CD14-positive monocyte (primary cell): ENCODE measurements at regions not wholly inside any gene's neighbourhood (a gene's known extent, or its start where the extent isn't known, plus 50 kb on each side); places are given as distances from the start of the nearest gene placed in this dataset.
"Not testable (repeated sequence)": the region's sequence is repeated elsewhere in the genome, so short reads cannot be mapped to it uniquely, and the experiment has no call there.

Experiments
- DNase-seq, 3 donors: peaks; one replicate each; pipeline ENCODE4 v3.0.0-alpha.2; 2011 to 2022
- H2AFZ ChIP-seq: 2 replicates; pipeline ENCODE4 v1.6.0; 2012; ENCODE audit warnings: mild to moderate bottlenecking, low read depth, low read length, inconsistent platforms; ENCODE audit not compliant: insufficient read depth, poor library complexity, severe bottlenecking
- H3K27ac ChIP-seq, 2 donors: 1 replicate in 1 of 2; 2 replicates in 1 of 2; pipeline ENCODE4 v1.5.1; 2012 to 2013; ENCODE audit warnings: low read length in 2 of 2, control low read depth in 1 of 2, inconsistent platforms in 1 of 2, low read depth in 1 of 2, mild to moderate bottlenecking in 1 of 2
- H3K27me3 ChIP-seq, 2 donors: one replicate each; pipeline versions ENCODE4 v1.6.0 to v1.6.1; 2011 to 2013; ENCODE audit warnings: low read length in 2 of 2; ENCODE audit not compliant: control insufficient read depth in 2 of 2, insufficient read depth in 2 of 2
- H3K36me3 ChIP-seq, 2 donors: replicated peaks in 1 of 2; 1 replicate in 1 of 2; 2 replicates in 1 of 2; pipeline versions ENCODE4 v1.5.1 to v1.6.1; 2012 to 2013; ENCODE audit warnings: low read length in 2 of 2, control low read depth in 1 of 2, inconsistent platforms in 1 of 2, mild to moderate bottlenecking in 1 of 2; ENCODE audit not compliant: insufficient read depth in 2 of 2, control insufficient read depth in 1 of 2
- H3K4me1 ChIP-seq, 2 donors: 1 replicate in 1 of 2; 2 replicates in 1 of 2; pipeline versions ENCODE4 v1.5.1 to v1.6.1; 2012 to 2013; ENCODE audit warnings: low read length in 2 of 2, control low read depth in 1 of 2, inconsistent platforms in 1 of 2, mild to moderate bottlenecking in 1 of 2, moderate library complexity in 1 of 2; ENCODE audit not compliant: insufficient read depth in 2 of 2, control insufficient read depth in 1 of 2
- H3K4me2 ChIP-seq: replicated peaks from 2 replicates; pipeline ENCODE3; 2012; ENCODE audit warnings: low read length, moderate library complexity, mild to moderate bottlenecking; ENCODE audit not compliant: poor library complexity, severe bottlenecking; ENCODE audit errors: extremely low read depth
- H3K4me3 ChIP-seq, 3 experiments: fragments of 200-600 bp in 1 of 3; sonication (generic) in 1 of 3; replicated peaks in 1 of 3; 1 replicate in 2 of 3; 2 replicates in 1 of 3; pipeline ENCODE4 v1.5.1; 2011 to 2013; ENCODE audit warnings: low read length in 3 of 3, mild to moderate bottlenecking in 3 of 3, control low read depth in 2 of 3, low read depth in 2 of 3, inconsistent platforms in 1 of 3, moderate library complexity in 1 of 3
- H3K79me2 ChIP-seq: 2 replicates; pipeline ENCODE4 v1.6.0; 2012; ENCODE audit warnings: mild to moderate bottlenecking, control low read depth, inconsistent platforms, low read length, moderate library complexity; ENCODE audit not compliant: insufficient read depth
- H3K9ac ChIP-seq: 2 replicates; pipeline ENCODE4 v1.6.0; 2017; ENCODE audit warnings: low read length, mild to moderate bottlenecking; ENCODE audit not compliant: insufficient read depth, poor library complexity, severe bottlenecking
- H3K9me3 ChIP-seq, 2 donors: replicated peaks in 1 of 2; 1 replicate in 1 of 2; 2 replicates in 1 of 2; pipeline versions ENCODE4 v1.5.1 to v1.6.1; 2012 to 2013; ENCODE audit warnings: low read length in 2 of 2, control low read depth in 1 of 2; ENCODE audit not compliant: control insufficient read depth in 1 of 2, insufficient read depth in 1 of 2
- H4K20me1 ChIP-seq: 2 replicates; pipeline ENCODE4 v1.6.0; 2012; ENCODE audit warnings: mild to moderate bottlenecking, low read length, control low read depth, moderate library complexity; ENCODE audit not compliant: insufficient read depth
- H3K27ac Mint-ChIP-seq, 7 donors: one replicate each; pipeline ENCODE4 v1.8.0; 2020; ENCODE audit warnings: mild to moderate bottlenecking in 7 of 7, mixed read lengths in 7 of 7, moderate library complexity in 6 of 7, inconsistent platforms in 2 of 7
- H3K27me3 Mint-ChIP-seq, 3 donors: one replicate each; pipeline ENCODE4 v1.8.0; 2021 to 2022; ENCODE audit warnings: low read depth in 3 of 3, mild to moderate bottlenecking in 3 of 3, mixed read lengths in 3 of 3, moderate library complexity in 3 of 3, inconsistent platforms in 1 of 3
- H3K36me3 Mint-ChIP-seq, 2 donors: one replicate each; pipeline ENCODE4 v1.8.0; 2020; ENCODE audit warnings: mixed read lengths in 2 of 2, inconsistent platforms in 1 of 2, mild to moderate bottlenecking in 1 of 2
- H3K4me1 Mint-ChIP-seq: one replicate; pipeline ENCODE4 v1.8.0; 2020; ENCODE audit warnings: mild to moderate bottlenecking, mixed read lengths
- H3K4me3 Mint-ChIP-seq, 2 donors: one replicate each; pipeline ENCODE4 v1.8.0; 2020; ENCODE audit warnings: mild to moderate bottlenecking in 2 of 2, mixed read lengths in 2 of 2, moderate library complexity in 1 of 2
- H3K9me3 Mint-ChIP-seq, 7 donors: one replicate each; pipeline ENCODE4 v1.8.0; 2020 to 2022; ENCODE audit warnings: mixed read lengths in 7 of 7, mild to moderate bottlenecking in 6 of 7, moderate library complexity in 6 of 7, inconsistent platforms in 2 of 7
- WGBS: methylation state at CpG from one replicate; pipeline ENCODE4 v1.1.5; 2013; ENCODE audit warnings: missing lambda C conversion rate; ENCODE audit not compliant: insufficient coverage; 5-methylcytosine and 5-hydroxymethylcytosine counted together
- intact Hi-C, 2 donors: fragments of 100-400 bp; cut with micrococcal nuclease; formaldehyde crosslinking; loops; one replicate each; pipeline versions ENCODE4 v1.15.0 to v1.15.1; 2023
- TF ChIP-seq, protein P1 (sequence below): fragments of 200-600 bp; IDR thresholded peaks from one replicate; pipeline ENCODE4 v1.8.0; 2022; ENCODE audit warnings: antibody characterized with exemption, mild to moderate bottlenecking

DNA sequence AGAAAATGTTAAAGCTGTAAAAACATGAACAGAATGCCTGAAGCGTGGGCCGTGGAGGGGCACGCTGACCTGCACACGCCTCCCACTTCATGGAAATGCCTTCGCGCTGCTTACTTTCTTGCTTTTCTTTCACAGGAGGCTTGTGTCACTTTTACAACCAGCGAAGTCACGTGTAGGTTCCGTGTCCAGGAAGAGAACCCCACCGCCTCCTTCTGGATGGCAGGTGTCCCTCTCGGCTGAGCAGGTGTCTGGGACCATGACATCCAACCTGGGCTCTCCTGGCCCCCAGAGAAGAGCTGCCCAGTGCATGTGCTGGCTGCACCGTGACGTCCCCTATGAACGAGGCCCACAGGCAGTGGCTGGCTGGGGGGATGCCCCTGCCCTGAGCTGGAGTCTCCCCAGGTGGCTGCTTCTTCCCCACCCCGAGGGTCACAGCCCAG, 345.0 kb upstream of the SFSWAP start:
- H3K36me3 Mint-ChIP-seq, result no peaks in the 10 kb centered on the region
- intact Hi-C loops, result no loop called here
- 92% methylated on average over 15 of the region's 15 CpGs for WGBS
- H3K27me3 ChIP-seq, result no peaks in the 10 kb centered on the region
- no peaks in the 10 kb centered on the region for H3K9me3 ChIP-seq
- no peaks in the 10 kb centered on the region for H3K79me2 ChIP-seq
- H3K9me3 Mint-ChIP-seq, result peaks cover 0 to 3% (median 0%) of the 10 kb centered on the region in 7 donors
- TF ChIP-seq, protein P1, sequence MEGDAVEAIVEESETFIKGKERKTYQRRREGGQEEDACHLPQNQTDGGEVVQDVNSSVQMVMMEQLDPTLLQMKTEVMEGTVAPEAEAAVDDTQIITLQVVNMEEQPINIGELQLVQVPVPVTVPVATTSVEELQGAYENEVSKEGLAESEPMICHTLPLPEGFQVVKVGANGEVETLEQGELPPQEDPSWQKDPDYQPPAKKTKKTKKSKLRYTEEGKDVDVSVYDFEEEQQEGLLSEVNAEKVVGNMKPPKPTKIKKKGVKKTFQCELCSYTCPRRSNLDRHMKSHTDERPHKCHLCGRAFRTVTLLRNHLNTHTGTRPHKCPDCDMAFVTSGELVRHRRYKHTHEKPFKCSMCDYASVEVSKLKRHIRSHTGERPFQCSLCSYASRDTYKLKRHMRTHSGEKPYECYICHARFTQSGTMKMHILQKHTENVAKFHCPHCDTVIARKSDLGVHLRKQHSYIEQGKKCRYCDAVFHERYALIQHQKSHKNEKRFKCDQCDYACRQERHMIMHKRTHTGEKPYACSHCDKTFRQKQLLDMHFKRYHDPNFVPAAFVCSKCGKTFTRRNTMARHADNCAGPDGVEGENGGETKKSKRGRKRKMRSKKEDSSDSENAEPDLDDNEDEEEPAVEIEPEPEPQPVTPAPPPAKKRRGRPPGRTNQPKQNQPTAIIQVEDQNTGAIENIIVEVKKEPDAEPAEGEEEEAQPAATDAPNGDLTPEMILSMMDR, result no peak
- H3K4me1 Mint-ChIP-seq, result no peaks in the 10 kb centered on the region
- H3K27me3 Mint-ChIP-seq, result peaks cover 4 to 10% (median 6%) of the 10 kb centered on the region in 3 donors
- H2AFZ ChIP-seq, result no peak overlapping the region
- H4K20me1 ChIP-seq, result no peaks in the 10 kb centered on the region
- H3K36me3 ChIP-seq, result no peaks in the 10 kb centered on the region
- H3K9ac ChIP-seq, result no peak overlapping the region
- no peak for DNase-seq
- H3K4me2 ChIP-seq, result no peak overlapping the region
- no peaks in the 10 kb centered on the region for H3K4me1 ChIP-seq
- peak overlapping the region in 1 of 7 donors; percentile 60 for H3K27ac Mint-ChIP-seq
- no peak overlapping the region for H3K4me3 ChIP-seq
- no peak overlapping the region for H3K27ac ChIP-seq
- no peak overlapping the region for H3K4me3 Mint-ChIP-seq

DNA sequence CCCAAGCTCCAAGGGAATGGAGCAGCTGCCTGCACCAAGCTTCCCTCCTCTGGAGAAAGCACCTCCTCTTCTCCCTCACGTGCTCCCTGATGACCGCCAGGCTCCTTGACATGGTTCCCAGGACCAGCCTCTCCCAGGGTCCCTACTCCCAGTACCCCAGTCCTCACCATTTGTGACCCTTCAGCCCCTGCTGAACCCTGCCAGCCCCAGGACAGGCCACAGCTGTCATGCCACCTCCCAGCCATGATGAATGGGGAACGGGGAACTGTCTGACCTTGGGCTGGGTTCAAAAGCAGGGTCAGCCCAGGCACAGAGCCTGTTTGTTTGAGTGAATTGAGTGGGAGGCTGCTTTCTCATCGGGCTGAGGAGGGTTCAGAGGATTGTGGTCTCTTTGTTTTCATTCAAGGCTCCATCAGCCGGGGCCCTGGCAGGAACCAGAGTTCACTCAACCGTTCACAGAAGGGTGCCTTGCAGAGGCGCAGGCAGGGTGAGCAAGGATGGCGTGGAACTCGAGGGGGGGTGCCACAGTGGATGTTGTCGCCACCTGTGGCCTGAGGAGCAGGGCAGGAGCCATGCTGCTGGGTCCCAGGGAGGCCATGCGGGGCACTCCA, 344.5 kb upstream of the SFSWAP start:
- H3K4me3 Mint-ChIP-seq, result no peak overlapping the region
- WGBS, result 85% methylated on average over 10 of the region's 11 CpGs
- Histone ChIP-seq H3K4me1 (no peaks in the 10 kb centered on the region), H4K20me1 (no peaks in the 10 kb centered on the region), H3K36me3 (no peaks in the 10 kb centered on the region), H2AFZ (no peak overlapping the region), H3K9ac (no peak overlapping the region), H3K27ac (no peak overlapping the region), H3K4me3 (no peak overlapping the region), H3K9me3 (no peaks in the 10 kb centered on the region), H3K79me2 (no peaks in the 10 kb centered on the region), H3K27me3 (no peaks in the 10 kb centered on the region), H3K4me2 (no peak overlapping the region)
- H3K27ac Mint-ChIP-seq, result no peak overlapping the region
- no peak for DNase-seq
- intact Hi-C loops, result no loop called here
- peaks cover 0 to 3% (median 0%) of the 10 kb centered on the region in 7 donors for H3K9me3 Mint-ChIP-seq
- no peaks in the 10 kb centered on the region for H3K4me1 Mint-ChIP-seq
- no peaks in the 10 kb centered on the region for H3K36me3 Mint-ChIP-seq
- peaks cover 4 to 12% (median 6%) of the 10 kb centered on the region in 3 donors for H3K27me3 Mint-ChIP-seq
- TF ChIP-seq, protein P1, result no peak

- H3K27me3 Mint-ChIP-seq, H3K36me3 Mint-ChIP-seq, H3K4me1 ChIP-seq, H2AFZ ChIP-seq, H3K27me3 ChIP-seq, H3K4me2 ChIP-seq, H3K9me3 Mint-ChIP-seq, H3K4me3 ChIP-seq, H3K36me3 ChIP-seq, H3K27ac ChIP-seq, H3K9me3 ChIP-seq, H4K20me1 ChIP-seq, H3K4me1 Mint-ChIP-seq, H3K79me2 ChIP-seq, H3K9ac ChIP-seq, H3K4me3 Mint-ChIP-seq, DNase-seq, intact Hi-C loops: not testable (repeated sequence)
- whole genome bisulfite sequencing, result 95% methylated on average over 13 of the region's 27 CpGs
- peak overlapping the region in 1 of 7 donors; percentile 11 for H3K27ac Mint-ChIP-seq
Measured at GRCh38 chr12:131367067-131367982, 343.6 kb upstream of the SFSWAP start.
